ENCODE measurements at regions not wholly inside any gene's neighbourhood (a gene's known extent, or its start where the extent isn't known, plus 50 kb on each side); places are given as distances from the start of the nearest gene placed in this dataset.

DNA sequence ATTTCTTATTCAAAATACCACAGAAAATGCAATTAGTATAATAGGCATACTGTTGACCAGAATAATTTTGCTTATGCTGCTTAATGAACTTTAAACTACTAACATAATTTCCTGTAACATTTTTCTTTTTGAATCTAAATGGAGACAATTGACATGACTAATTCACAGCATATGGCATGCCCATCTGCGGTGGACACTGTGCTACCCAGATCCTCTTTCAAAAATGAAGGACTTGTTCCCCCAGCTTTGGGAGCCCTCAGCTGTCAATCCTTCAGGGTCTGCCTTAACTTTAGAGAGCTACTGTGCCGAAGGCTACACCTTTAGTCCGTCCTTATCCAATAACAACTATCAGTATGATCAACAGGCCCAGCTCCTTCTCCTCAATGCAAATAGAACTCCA lies 789.0 kb downstream of the PLA2G4A start:
- FAIRE-seq (no peak), ATAC-seq (no peak), DNase-seq (ENCODE audit: low read depth in 1 of 2, low spot score in 1 of 2) (no peak)
- Histone ChIP-seq H3K27ac (no peak overlapping the region), H3K9me3 (no peaks in the 10 kb centered on the region), H3K4me1 (no peaks in the 10 kb centered on the region), H3K4me2 (no peak overlapping the region), H3K4me3 (no peak overlapping the region)
- CTCF ChIA-PET, result no interaction called here
- 38% methylated on average over 3 of the region's 3 CpGs for WGBS (ENCODE audit: missing lambda C conversion rate)
- no peak for TF ChIP-seq SMC3 (IDR thresholded peaks at IDR 0.05)
- TF ChIP-seq KDM5A (IDR thresholded peaks at IDR 0.05), result no peak
- no peak for TF ChIP-seq HEYL (CRISPR knock-in tag; IDR thresholded peaks at IDR 0.05)
- no peak for TF ChIP-seq CEBPB (IDR thresholded peaks at IDR 0.05)
- no peak for TF ChIP-seq ZC3H11A (IDR thresholded peaks at IDR 0.05)
- TF ChIP-seq, protein P1, sequence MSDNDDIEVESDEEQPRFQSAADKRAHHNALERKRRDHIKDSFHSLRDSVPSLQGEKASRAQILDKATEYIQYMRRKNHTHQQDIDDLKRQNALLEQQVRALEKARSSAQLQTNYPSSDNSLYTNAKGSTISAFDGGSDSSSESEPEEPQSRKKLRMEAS (IDR thresholded peaks at IDR 0.05), result no peak
- TF ChIP-seq, protein P2, sequence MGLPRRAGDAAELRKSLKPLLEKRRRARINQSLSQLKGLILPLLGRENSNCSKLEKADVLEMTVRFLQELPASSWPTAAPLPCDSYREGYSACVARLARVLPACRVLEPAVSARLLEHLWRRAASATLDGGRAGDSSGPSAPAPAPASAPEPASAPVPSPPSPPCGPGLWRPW (IDR thresholded peaks at IDR 0.05), result no peak
- TF ChIP-seq CHD2 (IDR thresholded peaks at IDR 0.05; ENCODE audit: low read length, partially characterized antibody), result no peak
- no peak for TF ChIP-seq TFCP2L1 (CRISPR knock-in tag; IDR thresholded peaks at IDR 0.05)
- TF ChIP-seq RARB (CRISPR knock-in tag; IDR thresholded peaks at IDR 0.05), result no peak
- TF ChIP-seq, protein P3, sequence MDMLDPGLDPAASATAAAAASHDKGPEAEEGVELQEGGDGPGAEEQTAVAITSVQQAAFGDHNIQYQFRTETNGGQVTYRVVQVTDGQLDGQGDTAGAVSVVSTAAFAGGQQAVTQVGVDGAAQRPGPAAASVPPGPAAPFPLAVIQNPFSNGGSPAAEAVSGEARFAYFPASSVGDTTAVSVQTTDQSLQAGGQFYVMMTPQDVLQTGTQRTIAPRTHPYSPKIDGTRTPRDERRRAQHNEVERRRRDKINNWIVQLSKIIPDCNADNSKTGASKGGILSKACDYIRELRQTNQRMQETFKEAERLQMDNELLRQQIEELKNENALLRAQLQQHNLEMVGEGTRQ (IDR thresholded peaks at IDR 0.05), result no peak
- TF ChIP-seq CHD4 (IDR thresholded peaks at IDR 0.05; ENCODE audit: borderline replicate concordance), result no peak
- no peak for TF ChIP-seq EHF (CRISPR knock-in tag; IDR thresholded peaks at IDR 0.05)
- TF ChIP-seq, protein P4, sequence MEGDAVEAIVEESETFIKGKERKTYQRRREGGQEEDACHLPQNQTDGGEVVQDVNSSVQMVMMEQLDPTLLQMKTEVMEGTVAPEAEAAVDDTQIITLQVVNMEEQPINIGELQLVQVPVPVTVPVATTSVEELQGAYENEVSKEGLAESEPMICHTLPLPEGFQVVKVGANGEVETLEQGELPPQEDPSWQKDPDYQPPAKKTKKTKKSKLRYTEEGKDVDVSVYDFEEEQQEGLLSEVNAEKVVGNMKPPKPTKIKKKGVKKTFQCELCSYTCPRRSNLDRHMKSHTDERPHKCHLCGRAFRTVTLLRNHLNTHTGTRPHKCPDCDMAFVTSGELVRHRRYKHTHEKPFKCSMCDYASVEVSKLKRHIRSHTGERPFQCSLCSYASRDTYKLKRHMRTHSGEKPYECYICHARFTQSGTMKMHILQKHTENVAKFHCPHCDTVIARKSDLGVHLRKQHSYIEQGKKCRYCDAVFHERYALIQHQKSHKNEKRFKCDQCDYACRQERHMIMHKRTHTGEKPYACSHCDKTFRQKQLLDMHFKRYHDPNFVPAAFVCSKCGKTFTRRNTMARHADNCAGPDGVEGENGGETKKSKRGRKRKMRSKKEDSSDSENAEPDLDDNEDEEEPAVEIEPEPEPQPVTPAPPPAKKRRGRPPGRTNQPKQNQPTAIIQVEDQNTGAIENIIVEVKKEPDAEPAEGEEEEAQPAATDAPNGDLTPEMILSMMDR (IDR thresholded peaks at IDR 0.05), result no peak
- TF ChIP-seq HOXB5 (CRISPR knock-in tag; IDR thresholded peaks at IDR 0.05), result no peak
- TF ChIP-seq PHF8 (IDR thresholded peaks at IDR 0.05; ENCODE audit: borderline replicate concordance, low read depth), result no peak
- TF ChIP-seq JUN (IDR thresholded peaks at IDR 0.05), result no peak
- TF ChIP-seq EHMT2 (IDR thresholded peaks at IDR 0.05; ENCODE audit: low read depth), result no peak
- TF ChIP-seq FOXS1 (CRISPR knock-in tag; IDR thresholded peaks at IDR 0.05), result no peak
- no peak for TF ChIP-seq NFE2L2 (conservative IDR thresholded peaks at IDR 0.05; ENCODE audit: low read length)
- POLR2A ChIA-PET, result no interaction called here

DNA sequence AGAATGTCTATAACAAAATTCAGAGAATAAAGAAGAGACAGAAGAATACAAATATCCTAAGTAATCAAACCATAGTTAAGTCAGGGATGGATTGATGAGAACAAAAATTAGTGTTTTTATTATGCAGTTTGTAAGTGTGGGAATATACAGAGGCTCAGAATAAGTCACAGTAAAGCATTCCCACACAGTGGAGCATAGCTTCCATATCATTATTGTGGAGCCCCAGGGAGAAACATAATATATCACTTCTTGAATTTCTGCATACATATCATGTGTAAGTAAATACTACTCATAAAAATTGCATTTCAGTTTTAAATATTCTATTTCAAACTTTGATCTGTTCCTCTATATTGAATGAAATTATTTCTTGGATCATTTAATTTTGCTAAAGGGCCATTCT lies 790.4 kb downstream of the PLA2G4A start:
- Histone ChIP-seq H3K27ac (no peak overlapping the region), H3K4me2 (no peak overlapping the region), H3K9me3 (no peaks in the 10 kb centered on the region), H3K4me1 (no peaks in the 10 kb centered on the region), H3K4me3 (no peak overlapping the region)
- FAIRE-seq (no peak), ATAC-seq (no peak), DNase-seq (ENCODE audit: low read depth in 1 of 2, low spot score in 1 of 2) (no peak)
- ChIA-PET CTCF (no interaction called here), POLR2A (no interaction called here)
- TF ChIP-seq KDM5A (IDR thresholded peaks at IDR 0.05) (no peak), EP300 (IDR thresholded peaks at IDR 0.05) (no peak), MAZ (IDR thresholded peaks at IDR 0.05; ENCODE audit: borderline replicate concordance, low read depth, low read length) (no peak), PHF8 (IDR thresholded peaks at IDR 0.05; ENCODE audit: borderline replicate concordance, low read depth) (no peak), MYC (IDR thresholded peaks at IDR 0.05; ENCODE audit: borderline replicate concordance, low read length) (no peak), FOSB (CRISPR knock-in tag; IDR thresholded peaks at IDR 0.05) (no peak), ZNF302 (CRISPR knock-in tag; IDR thresholded peaks at IDR 0.05) (no peak)
- TF ChIP-seq, protein P5, sequence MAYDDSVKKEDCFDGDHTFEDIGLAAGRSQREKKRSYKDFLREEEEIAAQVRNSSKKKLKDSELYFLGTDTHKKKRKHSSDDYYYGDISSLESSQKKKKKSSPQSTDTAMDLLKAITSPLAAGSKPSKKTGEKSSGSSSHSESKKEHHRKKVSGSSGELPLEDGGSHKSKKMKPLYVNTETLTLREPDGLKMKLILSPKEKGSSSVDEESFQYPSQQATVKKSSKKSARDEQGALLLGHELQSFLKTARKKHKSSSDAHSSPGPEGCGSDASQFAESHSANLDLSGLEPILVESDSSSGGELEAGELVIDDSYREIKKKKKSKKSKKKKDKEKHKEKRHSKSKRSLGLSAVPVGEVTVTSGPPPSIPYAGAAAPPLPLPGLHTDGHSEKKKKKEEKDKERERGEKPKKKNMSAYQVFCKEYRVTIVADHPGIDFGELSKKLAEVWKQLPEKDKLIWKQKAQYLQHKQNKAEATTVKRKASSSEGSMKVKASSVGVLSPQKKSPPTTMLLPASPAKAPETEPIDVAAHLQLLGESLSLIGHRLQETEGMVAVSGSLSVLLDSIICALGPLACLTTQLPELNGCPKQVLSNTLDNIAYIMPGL (CRISPR knock-in tag; IDR thresholded peaks at IDR 0.05; ENCODE audit: borderline replicate concordance), result no peak

All from A549 (cell line).